HG02623 (cell line): ENCODE measurements at regions not wholly inside any gene's neighbourhood (a gene's known extent, or its start where the extent isn't known, plus 50 kb on each side); places are given as distances from the start of the nearest gene placed in this dataset.

Source experiments
- ATAC-seq: cut with Tn5 transposase; IDR thresholded peaks from one replicate; pipeline ENCODE4 v1.9.1; 2021; ENCODE audit warnings: moderate library complexity; ENCODE audit not compliant: unreplicated experiment

GRCh38 chr6:81694855-81695254, 57.6 kb downstream of the TENT5A start:
- ATAC-seq = no peak

DNA sequence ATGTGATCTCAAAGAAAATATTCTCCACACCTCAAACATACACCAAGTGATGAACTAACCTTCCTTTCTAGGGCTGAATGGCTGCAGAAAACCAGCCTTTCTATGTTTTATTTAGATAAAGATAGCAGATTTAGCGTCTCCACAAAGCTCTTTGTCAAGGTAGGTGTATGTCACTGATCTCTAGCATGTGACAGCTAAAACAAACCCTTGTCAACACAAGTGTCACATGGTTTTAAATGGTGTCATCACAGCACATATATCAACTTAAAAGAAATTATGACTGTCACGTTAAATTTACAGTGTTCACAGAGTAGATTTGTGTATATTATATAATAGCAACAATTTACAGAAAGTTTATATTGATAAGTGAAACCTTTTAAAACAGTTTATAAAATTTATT, 58.3 kb downstream of the TENT5A start:
- no peak for ATAC-seq

- no peak for ATAC-seq
These were observed 59.2 kb downstream of the TENT5A start for GRCh38 chr6:81693266-81693665.

DNA sequence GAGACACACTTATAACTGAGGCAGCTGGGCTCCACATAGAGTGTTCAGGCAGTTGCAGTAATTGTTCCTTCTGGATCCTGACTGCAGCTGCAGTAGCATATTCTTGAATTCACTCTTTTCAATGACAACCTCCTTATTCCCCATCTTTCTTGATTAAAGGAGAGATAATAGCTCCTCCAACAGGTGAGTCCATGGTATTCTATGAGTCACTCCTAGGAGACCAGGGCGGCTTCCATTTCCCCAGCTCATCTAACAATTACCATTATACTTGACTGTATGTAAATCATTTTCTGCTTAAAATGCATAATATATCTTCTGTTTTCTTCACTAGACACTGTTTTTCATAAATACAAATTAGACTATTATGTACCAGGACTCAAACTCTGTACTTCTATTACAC, 62.4 kb downstream of the TENT5A start:
- no peak for ATAC-seq

DNA sequence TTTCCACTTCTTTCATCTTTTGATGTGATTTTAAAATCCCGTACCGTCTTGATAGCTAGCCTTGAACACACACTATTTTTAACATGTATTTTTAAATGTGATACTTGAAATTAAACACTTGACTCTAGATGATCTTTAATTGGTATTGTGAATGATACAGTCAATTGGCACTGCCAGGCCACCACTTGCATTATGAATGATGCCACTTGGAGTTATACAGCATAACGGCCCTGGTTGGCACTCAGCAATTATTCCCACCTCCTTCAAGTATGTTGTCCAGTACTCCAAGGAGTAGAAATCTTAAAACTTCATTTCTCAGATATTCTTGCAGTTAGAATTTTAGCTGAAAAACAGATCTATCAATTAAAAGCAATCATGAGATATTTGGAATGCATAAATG, 62.9 kb downstream of the TENT5A start:
- ATAC-seq = no peak

GRCh38 chr6:81683912-81684311, 68.6 kb downstream of the TENT5A start:
- no peak for ATAC-seq

- no peak for ATAC-seq
These were observed 69.4 kb downstream of the TENT5A start for GRCh38 chr6:81682858-81683620.

- ATAC-seq = no peak
These were observed 70.2 kb downstream of the TENT5A start for GRCh38 chr6:81682235-81682795.

DNA sequence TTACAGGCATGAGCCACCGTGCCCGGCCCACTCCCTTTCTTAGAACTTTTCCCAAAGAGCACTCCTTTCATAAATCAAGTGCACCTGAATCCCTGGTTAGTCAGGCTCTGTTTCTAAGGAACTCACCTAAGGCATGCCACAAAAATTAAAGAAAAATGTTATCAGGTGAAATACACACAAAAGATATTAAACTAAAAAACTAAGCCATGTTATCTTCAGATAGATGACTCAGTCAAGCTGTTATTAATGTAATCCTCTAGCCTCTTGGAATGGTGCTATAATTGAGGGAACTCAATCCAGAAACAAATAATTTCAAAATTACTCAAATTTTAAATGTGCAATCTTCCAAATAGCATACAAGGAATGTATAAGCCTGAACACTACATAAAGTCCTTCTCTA, 83.0 kb downstream of the TENT5A start:
- no peak for ATAC-seq

GRCh38 chr6:81668615-81669047, 83.8 kb downstream of the TENT5A start:
- ATAC-seq = no peak

- ATAC-seq = no peak
These were observed 86.0 kb downstream of the TENT5A start for GRCh38 chr6:81666481-81666880.

DNA sequence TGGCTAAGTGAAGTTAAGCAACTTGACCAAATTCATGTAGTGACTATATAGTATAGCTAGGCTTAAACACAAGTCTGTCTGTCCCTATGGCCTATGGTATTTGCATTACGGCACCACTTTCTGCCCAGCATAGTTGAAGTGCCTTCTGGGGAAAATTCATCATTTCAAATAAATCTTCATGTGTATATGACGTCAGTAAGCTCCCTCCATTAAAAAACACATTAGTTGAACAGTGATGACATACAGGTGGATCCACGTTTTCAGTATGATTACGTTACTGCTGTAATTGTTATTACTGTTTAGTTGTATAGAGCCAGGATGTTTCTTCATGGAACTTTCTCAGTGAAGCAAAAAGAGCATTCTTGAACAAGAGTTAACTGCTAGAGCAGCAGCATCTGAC, 96.2 kb downstream of the TENT5A start:
- no peak for ATAC-seq

- no peak for ATAC-seq
These were observed 96.8 kb downstream of the TENT5A start for GRCh38 chr6:81655696-81656095.

GRCh38 chr6:81648502-81648901, 104.0 kb downstream of the TENT5A start:
- ATAC-seq = no peak

- no peak for ATAC-seq
These were observed 109.3 kb downstream of the TENT5A start for GRCh38 chr6:81643156-81643555.

- no peak for ATAC-seq
These were observed 111.6 kb downstream of the TENT5A start for GRCh38 chr6:81640891-81641290.

GRCh38 chr6:81640126-81640525, 112.4 kb downstream of the TENT5A start:
- ATAC-seq = no peak

DNA sequence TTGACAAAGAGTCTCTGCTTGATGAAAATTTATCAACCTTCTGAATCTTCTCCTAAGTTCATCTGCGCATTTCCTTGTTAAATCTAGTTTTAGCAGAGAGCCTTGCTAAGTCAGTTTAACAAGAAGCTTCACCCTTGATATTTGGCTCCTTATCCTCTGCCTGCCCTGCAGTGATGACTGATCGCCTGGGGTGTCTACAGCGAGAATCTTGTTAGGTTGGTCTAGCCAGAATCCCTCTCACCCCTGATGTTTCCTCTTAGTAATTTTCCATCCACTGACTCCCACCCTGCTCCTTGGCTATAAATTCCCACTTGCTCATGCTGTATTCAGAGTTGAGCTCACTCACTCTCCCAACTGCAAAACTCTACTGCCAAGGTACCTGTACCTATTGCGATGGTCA, 114.1 kb downstream of the TENT5A start:
- no peak for ATAC-seq

DNA sequence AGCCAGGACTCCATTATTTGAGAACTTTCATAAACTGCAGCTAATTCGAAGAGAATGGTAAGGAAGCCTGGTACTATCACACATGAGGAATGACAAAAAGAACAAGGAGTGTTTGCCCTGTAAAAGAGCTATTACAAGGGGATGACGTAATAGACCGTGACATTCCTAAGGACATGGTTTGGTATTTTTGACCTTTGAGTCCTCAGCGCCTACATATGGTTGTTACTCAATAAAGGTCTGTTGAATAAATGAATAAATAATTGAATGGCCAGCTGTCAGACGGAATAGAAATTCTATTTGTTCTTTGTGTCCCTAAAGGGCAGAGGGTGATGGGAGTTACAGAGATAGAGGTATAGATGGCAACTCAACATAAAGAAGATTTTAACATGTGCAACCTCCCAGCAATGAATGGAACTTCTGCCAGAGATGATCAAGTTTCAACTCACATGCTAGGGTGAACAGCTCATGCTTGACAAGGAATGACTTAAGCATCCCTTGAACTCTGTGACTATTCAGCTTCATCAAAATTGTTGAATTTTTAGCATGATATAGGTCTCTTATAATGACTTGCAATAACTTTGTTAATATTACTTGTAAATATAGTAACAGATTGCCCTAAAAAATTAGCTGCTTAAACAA, 115.4 kb downstream of the TENT5A start:
- ATAC-seq = no peak

GRCh38 chr6:81634155-81634880, 118.2 kb downstream of the TENT5A start:
- ATAC-seq = no peak

DNA sequence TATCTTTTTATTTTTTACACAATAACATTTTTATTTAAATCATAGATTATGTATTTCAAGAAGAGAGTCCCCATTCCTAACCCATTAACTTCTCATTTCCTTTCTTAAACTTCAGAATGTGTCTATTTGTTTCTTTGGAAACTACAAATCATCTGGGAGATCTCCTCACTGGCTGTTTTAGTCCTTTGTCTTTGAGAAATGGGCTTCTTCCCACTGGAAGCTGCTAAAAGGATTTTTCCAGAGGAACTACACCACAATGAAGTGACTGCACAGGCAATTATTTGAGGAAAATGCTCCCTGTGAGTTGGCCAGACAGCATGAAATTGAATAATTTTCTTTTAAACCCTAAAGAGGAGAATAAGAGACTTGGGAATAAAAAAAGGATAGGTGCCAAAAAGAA, 119.1 kb downstream of the TENT5A start:
- ATAC-seq = no peak

DNA sequence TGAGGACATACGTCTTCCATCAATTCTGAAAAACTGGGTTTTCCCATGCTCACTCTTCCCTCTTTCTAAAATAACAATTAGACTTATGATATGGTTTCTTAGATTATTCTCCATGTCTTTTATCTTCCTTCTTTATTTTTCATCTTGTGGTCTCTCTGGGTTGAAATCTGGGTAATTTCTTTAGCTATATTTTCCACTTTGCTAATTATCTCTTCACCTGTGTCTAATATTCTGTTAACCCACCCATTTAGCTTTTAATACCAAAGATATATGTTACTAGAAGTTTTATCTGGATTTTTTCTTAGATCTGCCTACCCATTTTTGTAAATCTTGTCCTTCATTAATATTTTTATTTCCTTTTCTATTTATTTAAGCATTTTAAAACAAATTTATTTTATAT, 121.8 kb downstream of the TENT5A start:
- ATAC-seq = no peak
